Peyer's patch (tissue), 4 donors: ENCODE measurements at regions not wholly inside any gene's neighbourhood (a gene's known extent, or its start where the extent isn't known, plus 50 kb on each side); places are given as distances from the start of the nearest gene placed in this dataset.

Source experiments
- DNase-seq, 3 donors: peaks; one replicate each; pipeline ENCODE4 v3.0.0-alpha.2; 2017 to 2019
- H3K27ac ChIP-seq, 4 donors: fragments of 200-600 bp; sonication (generic); one replicate each; pipeline ENCODE4 v1.5.1; 2016 to 2019
- H3K27me3 ChIP-seq, 2 donors: fragments of 200-600 bp; sonication (generic); one replicate each; pipeline ENCODE4 v1.5.1; 2019
- H3K36me3 ChIP-seq, 3 donors: fragments of 200-600 bp; sonication (generic); one replicate each; pipeline ENCODE4 v1.5.1; 2016 to 2019
- H3K4me1 ChIP-seq, 4 donors: fragments of 200-600 bp; sonication (generic); one replicate each; pipeline ENCODE4 v1.5.1; 2016 to 2019
- H3K4me3 ChIP-seq, 4 donors: fragments of 200-600 bp; sonication (generic); 1 replicate in 3 of 4; 2 replicates in 1 of 4; pipeline ENCODE4 v1.5.1; 2016 to 2019; ENCODE audit warnings: mild to moderate bottlenecking in 1 of 4
- H3K9me3 ChIP-seq, 4 donors: fragments of 200-600 bp; sonication (generic); one replicate each; pipeline ENCODE4 v1.5.1; 2016 to 2019; ENCODE audit warnings: mild to moderate bottlenecking in 1 of 4
- CTCF ChIP-seq, 6 experiments: fragments of 450-650 bp in 4 of 6; fragments of 200-600 bp in 2 of 6; sonication (generic) in 1 of 6; IDR thresholded peaks; one replicate each; pipeline ENCODE4 v1.5.1; 2017 to 2019; ENCODE audit warnings: antibody characterized with exemption in 6 of 6, mild to moderate bottlenecking in 3 of 6, moderate library complexity in 1 of 6
- POLR2A ChIP-seq, 2 donors: fragments of 450-650 bp; IDR thresholded peaks; one replicate each; pipeline ENCODE4 v1.5.1; 2017; ENCODE audit warnings: antibody characterized with exemption in 2 of 2, mild to moderate bottlenecking in 2 of 2, moderate library complexity in 2 of 2

DNA sequence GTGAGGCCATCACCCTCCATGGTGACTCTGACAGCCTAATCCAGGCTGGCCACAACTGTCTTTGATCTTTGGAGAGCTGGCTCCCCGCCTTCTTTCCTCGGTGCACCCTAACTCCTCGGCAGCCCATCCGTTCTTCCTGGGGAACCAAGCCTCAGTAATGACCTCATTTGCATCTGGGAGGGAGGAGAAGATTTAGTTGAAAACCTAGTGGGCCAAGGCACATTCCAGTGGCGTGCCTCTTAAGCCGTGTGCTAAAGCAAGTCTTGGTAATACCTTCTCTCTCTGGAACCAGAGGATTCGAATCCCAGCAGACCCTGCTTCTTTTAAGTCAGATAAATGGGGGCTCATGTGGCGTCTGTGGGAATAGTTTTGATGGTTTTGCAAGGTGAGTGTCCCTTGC lies 233.1 kb downstream of the EBLN2 start:
- H3K4me3 ChIP-seq: no peak overlapping the region

GRCh38 chr3:73295876-73296635 lies 234.6 kb downstream of the EBLN2 start:
- Histone ChIP-seq H3K9me3 (no peaks in the 10 kb centered on the region), H3K4me1 (no peaks in the 10 kb centered on the region)
- no peak for DNase-seq

More for the DNA sequence above, 233.1 kb downstream of the EBLN2 start:
- Histone ChIP-seq H3K9me3 (no peaks in the 10 kb centered on the region), H3K36me3 (no peaks in the 10 kb centered on the region), H3K27me3 (no peaks in the 10 kb centered on the region), H3K4me1 (no peaks in the 10 kb centered on the region), H3K27ac (no peak overlapping the region)
- no peak for DNase-seq
- no peak for TF ChIP-seq CTCF (IDR thresholded peaks at IDR 0.05)
- no peak for TF ChIP-seq POLR2A (IDR thresholded peaks at IDR 0.05)

DNA sequence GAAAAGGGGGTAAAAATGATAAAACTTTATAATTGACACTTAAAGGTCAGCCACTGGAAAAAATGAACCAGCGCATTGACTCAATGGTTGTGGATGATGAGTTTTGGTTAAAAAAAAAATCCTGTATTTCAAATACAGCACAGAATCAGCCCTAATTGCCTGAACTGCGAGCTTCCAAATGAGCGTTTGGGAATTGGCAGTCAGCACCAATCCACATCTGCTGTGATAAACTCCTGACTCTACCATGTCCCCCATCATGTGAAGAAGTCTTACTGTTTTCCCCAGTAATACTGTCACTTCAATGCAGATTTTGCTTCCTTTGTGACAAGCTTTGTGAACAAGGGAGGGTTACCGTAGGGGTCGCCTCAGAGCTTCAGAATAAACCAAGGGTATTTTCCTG lies 235.4 kb downstream of the EBLN2 start:
- TF ChIP-seq CTCF (IDR thresholded peaks at IDR 0.05) (no peak), POLR2A (IDR thresholded peaks at IDR 0.05) (no peak)
- no peak overlapping the region for H3K4me3 ChIP-seq
- no peaks in the 10 kb centered on the region for H3K36me3 ChIP-seq
- H3K9me3 ChIP-seq: no peaks in the 10 kb centered on the region
- no peak overlapping the region for H3K27ac ChIP-seq
- no peaks in the 10 kb centered on the region for H3K27me3 ChIP-seq
- DNase-seq: no peak
- no peaks in the 10 kb centered on the region for H3K4me1 ChIP-seq

More at GRCh38 chr3:73295876-73296635, 234.6 kb downstream of the EBLN2 start:
- no peaks in the 10 kb centered on the region for H3K36me3 ChIP-seq
- H3K4me3 ChIP-seq: no peak overlapping the region
- H3K27me3 ChIP-seq: no peaks in the 10 kb centered on the region
- H3K27ac ChIP-seq: no peak overlapping the region
- no peak for TF ChIP-seq POLR2A (IDR thresholded peaks at IDR 0.05)
- no peak for TF ChIP-seq CTCF (IDR thresholded peaks at IDR 0.05)

GRCh38 chr3:73298243-73299183 lies 237.1 kb downstream of the EBLN2 start:
- no peak for DNase-seq
- H3K27ac ChIP-seq: no peak overlapping the region
- H3K27me3 ChIP-seq: no peaks in the 10 kb centered on the region
- TF ChIP-seq CTCF (IDR thresholded peaks at IDR 0.05) (no peak), POLR2A (IDR thresholded peaks at IDR 0.05) (no peak)
- no peaks in the 10 kb centered on the region for H3K36me3 ChIP-seq
- no peak overlapping the region for H3K4me3 ChIP-seq
- H3K9me3 ChIP-seq: no peaks in the 10 kb centered on the region
- H3K4me1 ChIP-seq: no peaks in the 10 kb centered on the region

DNA sequence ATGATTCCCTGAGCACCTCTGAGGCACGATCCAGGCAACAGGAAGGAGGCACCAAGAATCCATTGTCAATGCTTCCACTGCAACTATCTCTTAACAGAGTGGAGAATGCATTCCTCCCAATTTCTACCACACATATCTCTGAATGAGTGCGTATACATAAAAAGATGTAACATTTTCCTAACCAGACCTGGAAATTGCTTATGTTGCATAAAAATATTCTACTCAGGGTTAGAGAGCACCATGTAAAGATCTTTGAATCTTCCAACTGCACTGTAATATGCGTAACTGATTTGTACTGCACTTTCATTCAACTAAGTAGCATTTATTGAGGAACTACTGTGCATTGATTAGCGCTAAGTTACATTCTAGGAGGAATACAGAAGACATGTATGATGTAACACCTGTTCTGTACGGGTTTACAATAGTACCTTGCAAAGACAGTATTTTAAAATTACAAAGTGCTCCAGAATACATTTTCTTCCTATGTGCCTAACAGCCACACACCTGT lies 237.8 kb downstream of the EBLN2 start:
- H3K4me1 ChIP-seq: no peaks in the 10 kb centered on the region
- no peaks in the 10 kb centered on the region for H3K27me3 ChIP-seq
- H3K9me3 ChIP-seq: no peaks in the 10 kb centered on the region
- no peak for TF ChIP-seq POLR2A (IDR thresholded peaks at IDR 0.05)
- TF ChIP-seq CTCF (IDR thresholded peaks at IDR 0.05): no peak
- H3K36me3 ChIP-seq: no peaks in the 10 kb centered on the region
- no peak for DNase-seq
- H3K27ac ChIP-seq: no peak overlapping the region
- no peak overlapping the region for H3K4me3 ChIP-seq
